ENCODE measurements at regions not wholly inside any gene's neighbourhood (a gene's known extent, or its start where the extent isn't known, plus 50 kb on each side); places are given as distances from the start of the nearest gene placed in this dataset.

- Histone ChIP-seq H3K9me3 (ENCODE audit: insufficient read depth, low read depth, low read length) (no peaks in the 10 kb centered on the region), H3K4me2 (ENCODE audit: low read length) (no peak overlapping the region), H3K4me1 (ENCODE audit: insufficient read depth, low read length) (no peaks in the 10 kb centered on the region), H4K20me1 (ENCODE audit: insufficient read depth, low read length) (no peaks in the 10 kb centered on the region), H3K27ac (ENCODE audit: low read depth, low read length) (no peak overlapping the region), H2AFZ (ENCODE audit: low read depth, low read length) (no peak overlapping the region), H3K27me3 (ENCODE audit: insufficient read depth, low read length) (no peaks in the 10 kb centered on the region), H3K4me3 (ENCODE audit: insufficient read depth, low read depth, low read length) (no peak overlapping the region), H3K36me3 (ENCODE audit: insufficient read depth, low read length) (no peaks in the 10 kb centered on the region), H3K79me2 (ENCODE audit: insufficient read depth, low read length) (no peaks in the 10 kb centered on the region), H3K9ac (ENCODE audit: low read length) (no peak overlapping the region)
- no peak for TF ChIP-seq EZH2 (IDR thresholded peaks at IDR 0.05; ENCODE audit: insufficient read depth, low read length)
- TF ChIP-seq, protein P1, sequence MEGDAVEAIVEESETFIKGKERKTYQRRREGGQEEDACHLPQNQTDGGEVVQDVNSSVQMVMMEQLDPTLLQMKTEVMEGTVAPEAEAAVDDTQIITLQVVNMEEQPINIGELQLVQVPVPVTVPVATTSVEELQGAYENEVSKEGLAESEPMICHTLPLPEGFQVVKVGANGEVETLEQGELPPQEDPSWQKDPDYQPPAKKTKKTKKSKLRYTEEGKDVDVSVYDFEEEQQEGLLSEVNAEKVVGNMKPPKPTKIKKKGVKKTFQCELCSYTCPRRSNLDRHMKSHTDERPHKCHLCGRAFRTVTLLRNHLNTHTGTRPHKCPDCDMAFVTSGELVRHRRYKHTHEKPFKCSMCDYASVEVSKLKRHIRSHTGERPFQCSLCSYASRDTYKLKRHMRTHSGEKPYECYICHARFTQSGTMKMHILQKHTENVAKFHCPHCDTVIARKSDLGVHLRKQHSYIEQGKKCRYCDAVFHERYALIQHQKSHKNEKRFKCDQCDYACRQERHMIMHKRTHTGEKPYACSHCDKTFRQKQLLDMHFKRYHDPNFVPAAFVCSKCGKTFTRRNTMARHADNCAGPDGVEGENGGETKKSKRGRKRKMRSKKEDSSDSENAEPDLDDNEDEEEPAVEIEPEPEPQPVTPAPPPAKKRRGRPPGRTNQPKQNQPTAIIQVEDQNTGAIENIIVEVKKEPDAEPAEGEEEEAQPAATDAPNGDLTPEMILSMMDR (IDR thresholded peaks at IDR 0.05; ENCODE audit: insufficient read depth, low read depth, low read length): no peak
- Mint-ChIP-seq H3K4me1 (ENCODE audit: low read depth, unreplicated experiment) (peaks cover 10% of the 10 kb centered on the region), H3K36me3 (ENCODE audit: low read depth, unreplicated experiment) (no peaks in the 10 kb centered on the region), H3K27ac (ENCODE audit: unreplicated experiment) (no peak overlapping the region), H3K9me3 (ENCODE audit: unreplicated experiment) (peaks cover 12% of the 10 kb centered on the region), H3K4me3 (ENCODE audit: unreplicated experiment) (no peak overlapping the region), H3K27me3 (ENCODE audit: low read depth, unreplicated experiment) (no peaks in the 10 kb centered on the region)
- no peak for FAIRE-seq
- DNase-seq (ENCODE audit: low read depth): no peak
These were observed 300.9 kb downstream of the WDR11 start for GRCh38 chr10:121152033-121152432.

GRCh38 chr10:121152935-121153334, 301.8 kb downstream of the WDR11 start:
- no peak overlapping the region for H3K4me3 ChIP-seq (ENCODE audit: insufficient read depth, low read depth, low read length)
- TF ChIP-seq EZH2 (IDR thresholded peaks at IDR 0.05; ENCODE audit: insufficient read depth, low read length): no peak
- TF ChIP-seq, protein P1 (IDR thresholded peaks at IDR 0.05; ENCODE audit: insufficient read depth, low read depth, low read length): no peak
- no peaks in the 10 kb centered on the region for H3K4me1 ChIP-seq (ENCODE audit: insufficient read depth, low read length)
- no peaks in the 10 kb centered on the region for H3K36me3 Mint-ChIP-seq (ENCODE audit: low read depth, unreplicated experiment)
- FAIRE-seq (no peak), DNase-seq (ENCODE audit: low read depth) (no peak)
- peaks cover 10% of the 10 kb centered on the region for H3K4me1 Mint-ChIP-seq (ENCODE audit: low read depth, unreplicated experiment)
- H3K9me3 Mint-ChIP-seq (ENCODE audit: unreplicated experiment): peaks cover 7% of the 10 kb centered on the region
- H3K4me3 Mint-ChIP-seq (ENCODE audit: unreplicated experiment): no peak overlapping the region
- H3K27ac ChIP-seq (ENCODE audit: low read depth, low read length): no peak overlapping the region
- H3K27me3 ChIP-seq (ENCODE audit: insufficient read depth, low read length): no peaks in the 10 kb centered on the region
- no peaks in the 10 kb centered on the region for H3K9me3 ChIP-seq (ENCODE audit: insufficient read depth, low read depth, low read length)
- no peak overlapping the region for H3K27ac Mint-ChIP-seq (ENCODE audit: unreplicated experiment)
- H2AFZ ChIP-seq (ENCODE audit: low read depth, low read length): no peak overlapping the region
- H3K27me3 Mint-ChIP-seq (ENCODE audit: low read depth, unreplicated experiment): no peaks in the 10 kb centered on the region
- no peak overlapping the region for H3K4me2 ChIP-seq (ENCODE audit: low read length)
- H4K20me1 ChIP-seq (ENCODE audit: insufficient read depth, low read length): no peaks in the 10 kb centered on the region
- H3K36me3 ChIP-seq (ENCODE audit: insufficient read depth, low read length): no peaks in the 10 kb centered on the region
- H3K79me2 ChIP-seq (ENCODE audit: insufficient read depth, low read length): no peaks in the 10 kb centered on the region
- no peak overlapping the region for H3K9ac ChIP-seq (ENCODE audit: low read length)

DNA sequence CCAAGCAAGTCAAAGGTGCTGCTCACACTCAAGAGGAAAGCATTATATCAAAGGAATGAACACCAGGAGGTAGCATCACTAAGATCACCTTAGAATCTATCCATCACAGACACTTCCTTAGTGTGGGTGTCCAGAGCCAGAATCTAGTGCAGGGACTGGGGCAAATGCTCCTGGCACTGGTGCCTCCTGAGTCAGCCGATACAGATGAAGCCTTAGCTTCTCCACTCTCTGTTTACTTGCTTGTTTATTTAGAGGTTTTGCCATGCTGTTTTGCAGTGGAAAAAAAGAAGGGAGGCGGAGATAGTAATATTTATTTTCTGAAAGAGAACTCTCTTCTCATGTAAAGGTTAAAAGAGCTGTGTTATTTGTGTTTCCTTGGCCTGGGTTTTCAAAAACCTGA, 303.1 kb downstream of the WDR11 start:
- H3K27me3 Mint-ChIP-seq (ENCODE audit: low read depth, unreplicated experiment): no peaks in the 10 kb centered on the region
- H4K20me1 ChIP-seq (ENCODE audit: insufficient read depth, low read length): no peaks in the 10 kb centered on the region
- no peaks in the 10 kb centered on the region for H3K36me3 Mint-ChIP-seq (ENCODE audit: low read depth, unreplicated experiment)
- no peak overlapping the region for H3K4me3 Mint-ChIP-seq (ENCODE audit: unreplicated experiment)
- H3K36me3 ChIP-seq (ENCODE audit: insufficient read depth, low read length): no peaks in the 10 kb centered on the region
- peaks cover 7% of the 10 kb centered on the region for H3K9me3 Mint-ChIP-seq (ENCODE audit: unreplicated experiment)
- H3K27ac Mint-ChIP-seq (ENCODE audit: unreplicated experiment): no peak overlapping the region
- FAIRE-seq: no peak
- H3K9ac ChIP-seq (ENCODE audit: low read length): no peak overlapping the region
- H3K9me3 ChIP-seq (ENCODE audit: insufficient read depth, low read depth, low read length): no peaks in the 10 kb centered on the region
- no peak overlapping the region for H3K4me3 ChIP-seq (ENCODE audit: insufficient read depth, low read depth, low read length)
- no peak overlapping the region for H3K27ac ChIP-seq (ENCODE audit: low read depth, low read length)
- TF ChIP-seq EZH2 (IDR thresholded peaks at IDR 0.05; ENCODE audit: insufficient read depth, low read length): no peak
- TF ChIP-seq, protein P1 (IDR thresholded peaks at IDR 0.05; ENCODE audit: insufficient read depth, low read depth, low read length): no peak
- peaks cover 15% of the 10 kb centered on the region for H3K4me1 Mint-ChIP-seq (ENCODE audit: low read depth, unreplicated experiment)
- no peaks in the 10 kb centered on the region for H3K4me1 ChIP-seq (ENCODE audit: insufficient read depth, low read length)
- no peaks in the 10 kb centered on the region for H3K27me3 ChIP-seq (ENCODE audit: insufficient read depth, low read length)
- H2AFZ ChIP-seq (ENCODE audit: low read depth, low read length): no peak overlapping the region
- H3K4me2 ChIP-seq (ENCODE audit: low read length): peak overlapping the region; percentile 41
- no peak for DNase-seq (ENCODE audit: low read depth)
- H3K79me2 ChIP-seq (ENCODE audit: insufficient read depth, low read length): no peaks in the 10 kb centered on the region

All from astrocyte (in vitro differentiated cells and primary cell).